AG04449 (cell line): ENCODE measurements at regions not wholly inside any gene's neighbourhood (a gene's known extent, or its start where the extent isn't known, plus 50 kb on each side); places are given as distances from the start of the nearest gene placed in this dataset.

Experiments
- CTCF ChIA-PET: fragments of 350-600 bp; formaldehyde crosslinking; extraction: SDS; loops from one replicate; lab custom pipeline; 2021; ENCODE audit warnings: antibody characterized with exemption; lab: Yijun Ruan, JAX
- POLR2A ChIA-PET: fragments of 400-600, 350-600 bp; formaldehyde crosslinking; extraction: SDS; loops from one replicate; lab custom pipeline; 2020; ENCODE audit warnings: antibody characterized with exemption, inconsistent platforms; lab: Yijun Ruan, JAX
- DNase-seq: peaks from one replicate; pipeline ENCODE4 v3.0.0-alpha.2; 2010; ENCODE audit warnings: low read depth, low spot score
- H3K4me3 ChIP-seq: 2 replicates; pipeline ENCODE4 v1.5.1; 2011; ENCODE audit warnings: low read depth, mild to moderate bottlenecking, control low read depth, low read length
- CTCF ChIP-seq: IDR thresholded peaks from one replicate; pipeline ENCODE4 v1.5.1; 2011; ENCODE audit warnings: mild to moderate bottlenecking, moderate library complexity, low read length, control low read depth, inconsistent platforms; ENCODE audit not compliant: insufficient read depth; ENCODE audit errors: missing control alignments

GRCh38 chr15:26101443-26101842 lies 238.3 kb upstream of the ATP10A start:
- POLR2A ChIA-PET = no interaction called here
- CTCF ChIA-PET = no interaction called here
- no peak for TF ChIP-seq CTCF
- DNase-seq = no peak
- no peak overlapping the region for H3K4me3 ChIP-seq

DNA sequence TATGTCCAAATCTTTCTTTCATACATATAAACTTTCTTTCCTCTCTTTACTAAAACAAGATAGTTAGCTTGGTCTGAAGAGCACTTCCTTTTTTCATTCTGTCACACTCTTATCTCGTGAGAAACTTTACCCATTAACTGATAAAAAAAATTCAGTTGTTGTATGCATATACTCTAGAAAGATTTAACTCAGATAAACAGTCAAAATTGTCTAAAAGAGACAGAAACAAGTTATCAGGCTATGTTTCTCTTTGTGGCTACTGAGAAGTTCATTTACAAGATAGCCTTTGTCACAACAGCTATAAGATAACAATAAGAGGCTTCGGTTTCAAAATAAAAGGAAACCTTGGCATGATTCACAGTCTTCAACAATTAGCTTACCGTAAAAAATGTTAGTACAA lies 235.7 kb upstream of the ATP10A start:
- no peak for DNase-seq
- ChIA-PET CTCF (interaction anchor here (0.9 to 1.5 kb wide), 2 partner anchors 162 to 590 kb away, joined by 3 to 4 read pairs; no protein-coding TSS in a partner anchor), POLR2A (no interaction called here)
- no peak for TF ChIP-seq CTCF
- H3K4me3 ChIP-seq = no peak overlapping the region

- DNase-seq = no peak
- ChIA-PET POLR2A (no interaction called here), CTCF (no interaction called here)
- TF ChIP-seq CTCF = no peak
- H3K4me3 ChIP-seq = no peak overlapping the region
Observed at GRCh38 chr15:26097216-26097615, 234.1 kb upstream of the ATP10A start.

DNA sequence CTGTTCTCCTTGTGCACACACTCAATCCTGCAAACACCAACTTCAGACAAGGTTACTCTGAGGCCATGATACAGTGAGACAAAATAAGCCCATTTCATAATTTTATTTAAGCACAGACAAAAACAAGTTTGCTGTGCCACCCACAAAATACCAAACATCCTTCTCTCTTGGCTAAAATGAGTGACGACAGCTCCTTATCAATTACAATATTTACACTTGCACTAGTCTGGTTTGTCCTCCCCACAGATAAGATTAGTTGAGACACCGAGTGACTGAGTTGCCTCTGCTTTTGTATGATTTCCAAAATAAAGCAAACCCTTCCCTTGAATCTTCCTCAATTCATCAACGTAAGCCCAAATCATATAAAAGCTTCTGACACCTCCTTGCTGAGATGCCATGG lies 233.5 kb upstream of the ATP10A start:
- DNase-seq = no peak
- no peak overlapping the region for H3K4me3 ChIP-seq
- ChIA-PET CTCF (interaction anchor here (2.6 kb wide), 1 partner anchor 13 kb away, joined by 5 read pairs; no protein-coding TSS in a partner anchor), POLR2A (no interaction called here)
- no peak for TF ChIP-seq CTCF

GRCh38 chr15:26095710-26096330 lies 232.7 kb upstream of the ATP10A start:
- no peak for DNase-seq
- POLR2A ChIA-PET = no interaction called here

GRCh38 chr15:26091184-26091583 lies 228.1 kb upstream of the ATP10A start:
- DNase-seq = no peak

More at GRCh38 chr15:26095710-26096330, 232.7 kb upstream of the ATP10A start:
- CTCF ChIA-PET = interaction anchor here (1.1 to 2.6 kb wide), 3 partner anchors 9 to 12 kb away, joined by 3 to 5 read pairs (median 3); no protein-coding TSS in a partner anchor
- TF ChIP-seq CTCF = peak; percentile 13
- H3K4me3 ChIP-seq = no peak overlapping the region

More at GRCh38 chr15:26091184-26091583, 228.1 kb upstream of the ATP10A start:
- H3K4me3 ChIP-seq = no peak overlapping the region
- ChIA-PET CTCF (no interaction called here), POLR2A (no interaction called here)
- no peak for TF ChIP-seq CTCF
